Lower leg skin (tissue), 3 donors: ENCODE measurements at regions not wholly inside any gene's neighbourhood (a gene's known extent, or its start where the extent isn't known, plus 50 kb on each side); places are given as distances from the start of the nearest gene placed in this dataset.

Source experiments
- POLR2A ChIP-seq, 2 donors: fragments of 450-650 bp; IDR thresholded peaks; one replicate each; pipeline ENCODE4 v1.6.1; 2016 to 2017; ENCODE audit warnings: antibody characterized with exemption in 2 of 2, mild to moderate bottlenecking in 1 of 2, moderate library complexity in 1 of 2
- TF ChIP-seq, protein P1 (sequence below), 3 donors: fragments of 450-650 bp; IDR thresholded peaks; one replicate each; pipeline ENCODE4 v1.5.1; 2016; ENCODE audit warnings: antibody characterized with exemption in 3 of 3, mild to moderate bottlenecking in 3 of 3, moderate library complexity in 2 of 3

DNA sequence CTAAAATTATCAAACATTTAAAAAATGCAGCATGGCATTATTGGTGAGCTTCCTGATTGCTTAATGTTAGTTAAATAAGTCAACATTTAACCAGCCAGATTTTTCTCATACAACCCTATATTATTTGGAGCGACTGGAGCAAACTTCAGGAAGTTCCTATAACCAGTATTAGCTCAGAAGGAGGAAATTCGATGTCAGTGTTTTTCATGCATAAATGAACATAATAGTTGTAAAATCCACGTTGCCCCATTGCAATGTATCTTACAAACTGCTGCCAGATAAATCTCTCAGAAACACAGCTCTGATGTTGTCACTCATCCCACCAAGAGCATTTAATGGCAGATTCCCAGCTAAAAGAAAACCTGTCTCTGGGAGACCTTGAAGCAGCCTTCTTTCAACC, 278.5 kb downstream of the CASP12 start:
- no peak for TF ChIP-seq POLR2A (IDR thresholded peaks at IDR 0.05)
- TF ChIP-seq, protein P1, sequence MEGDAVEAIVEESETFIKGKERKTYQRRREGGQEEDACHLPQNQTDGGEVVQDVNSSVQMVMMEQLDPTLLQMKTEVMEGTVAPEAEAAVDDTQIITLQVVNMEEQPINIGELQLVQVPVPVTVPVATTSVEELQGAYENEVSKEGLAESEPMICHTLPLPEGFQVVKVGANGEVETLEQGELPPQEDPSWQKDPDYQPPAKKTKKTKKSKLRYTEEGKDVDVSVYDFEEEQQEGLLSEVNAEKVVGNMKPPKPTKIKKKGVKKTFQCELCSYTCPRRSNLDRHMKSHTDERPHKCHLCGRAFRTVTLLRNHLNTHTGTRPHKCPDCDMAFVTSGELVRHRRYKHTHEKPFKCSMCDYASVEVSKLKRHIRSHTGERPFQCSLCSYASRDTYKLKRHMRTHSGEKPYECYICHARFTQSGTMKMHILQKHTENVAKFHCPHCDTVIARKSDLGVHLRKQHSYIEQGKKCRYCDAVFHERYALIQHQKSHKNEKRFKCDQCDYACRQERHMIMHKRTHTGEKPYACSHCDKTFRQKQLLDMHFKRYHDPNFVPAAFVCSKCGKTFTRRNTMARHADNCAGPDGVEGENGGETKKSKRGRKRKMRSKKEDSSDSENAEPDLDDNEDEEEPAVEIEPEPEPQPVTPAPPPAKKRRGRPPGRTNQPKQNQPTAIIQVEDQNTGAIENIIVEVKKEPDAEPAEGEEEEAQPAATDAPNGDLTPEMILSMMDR (IDR thresholded peaks at IDR 0.05) = no peak
